Activated naive CD8-positive, alpha-beta T cell (primary cell): ENCODE measurements at regions not wholly inside any gene's neighbourhood (a gene's known extent, or its start where the extent isn't known, plus 50 kb on each side); places are given as distances from the start of the nearest gene placed in this dataset.
A peak's percentile ranks its signal among the peaks of the same experiment; 100 is the strongest.
"Not testable (repeated sequence)": the region's sequence is repeated elsewhere in the genome, so short reads cannot be mapped to it uniquely, and the experiment has no call there.

ENCODE experiments used
- H3K27ac Mint-ChIP-seq: one replicate; pipeline ENCODE4 v1.8.0; 2021; ENCODE audit warnings: mixed read lengths
- H3K27me3 Mint-ChIP-seq: one replicate; pipeline ENCODE4 v1.8.0; 2021; ENCODE audit warnings: mixed read lengths
- H3K36me3 Mint-ChIP-seq: one replicate; pipeline ENCODE4 v1.8.0; 2021; ENCODE audit warnings: mixed read lengths
- H3K4me1 Mint-ChIP-seq: one replicate; pipeline ENCODE4 v1.8.0; 2021; ENCODE audit warnings: low read depth, mixed read lengths
- H3K4me3 Mint-ChIP-seq: one replicate; pipeline ENCODE4 v1.8.0; 2021; ENCODE audit warnings: mild to moderate bottlenecking, mixed read lengths
- H3K9me3 Mint-ChIP-seq: one replicate; pipeline ENCODE4 v1.8.0; 2021; ENCODE audit warnings: low read depth, mixed read lengths

DNA sequence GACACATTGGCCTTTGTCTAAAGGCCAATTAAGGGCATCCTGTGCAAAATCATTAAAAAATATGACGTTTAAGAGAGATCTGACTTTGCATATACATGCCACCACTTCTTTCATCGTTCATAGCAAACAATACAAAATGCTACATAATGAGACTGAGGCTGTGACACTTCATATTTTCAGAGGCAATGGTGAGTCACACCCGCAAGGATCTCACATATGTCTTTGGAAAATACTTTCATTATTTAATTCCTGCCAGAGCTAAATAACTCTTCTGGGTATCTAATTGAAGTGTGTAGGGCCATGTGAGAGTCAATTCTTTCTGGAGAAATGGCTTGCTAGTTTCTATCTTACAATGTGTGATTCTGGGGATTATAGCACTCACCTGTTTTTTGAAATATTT lies 222.8 kb upstream of the NLGN4Y start:
- Mint-ChIP-seq H3K27me3 (no peaks in the 10 kb centered on the region), H3K27ac (peak overlapping the region; percentile 76), H3K4me1 (peaks cover 25% of the 10 kb centered on the region), H3K4me3 (no peak overlapping the region), H3K36me3 (no peaks in the 10 kb centered on the region), H3K9me3 (no peaks in the 10 kb centered on the region)

DNA sequence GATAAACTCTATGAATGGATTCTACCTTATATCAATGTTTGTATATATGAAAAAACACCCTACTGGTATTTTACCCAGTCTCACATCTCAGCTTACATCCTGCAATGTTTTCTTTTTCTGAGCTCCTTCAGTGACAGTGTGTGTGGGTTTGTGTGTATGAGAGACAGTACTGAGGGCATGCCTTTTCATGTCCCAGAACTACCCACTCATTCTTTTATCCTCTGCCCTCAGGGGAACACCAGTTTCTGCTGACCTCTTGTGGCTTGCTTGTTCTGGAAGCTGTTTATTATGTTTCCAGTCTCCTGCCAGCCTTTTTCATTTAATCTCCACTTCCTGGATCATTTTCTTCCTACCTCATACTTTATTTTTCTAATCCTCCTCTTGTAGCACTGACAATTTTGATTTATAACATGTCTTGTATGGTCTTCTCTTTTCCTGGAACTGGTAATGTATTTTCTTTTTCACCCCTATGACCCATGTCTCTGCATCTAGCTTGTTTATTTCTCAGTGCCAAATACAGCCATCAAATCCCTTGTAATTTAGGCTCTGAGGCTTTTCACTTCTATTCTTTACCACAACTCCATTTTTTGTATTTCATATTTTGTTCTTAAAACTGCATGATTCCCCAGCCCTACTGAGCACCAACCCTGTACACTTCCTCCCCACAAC lies 195.5 kb upstream of the NLGN4Y start:
- peaks cover 21% of the 10 kb centered on the region for H3K4me1 Mint-ChIP-seq
- peak overlapping the region; percentile 7 for H3K27ac Mint-ChIP-seq
- H3K4me3 Mint-ChIP-seq = no peak overlapping the region

DNA sequence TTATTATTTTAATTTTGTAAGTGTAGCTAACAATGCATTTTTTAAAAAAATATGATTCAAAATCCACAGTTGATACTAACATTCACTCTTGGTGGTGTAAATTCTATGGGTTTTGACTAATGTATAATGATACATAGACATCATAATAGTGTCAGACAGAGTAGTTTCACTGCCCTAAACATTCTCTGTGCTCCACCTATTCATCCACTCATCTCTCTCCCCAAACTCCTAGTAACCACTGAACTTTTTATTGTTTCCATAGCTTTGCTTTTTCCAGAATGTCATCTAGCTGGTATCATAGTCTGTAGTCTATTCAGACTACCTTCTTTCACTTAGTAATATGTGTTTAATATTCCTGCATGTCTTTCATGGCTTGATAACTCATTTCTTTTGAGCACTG lies 194.0 kb upstream of the NLGN4Y start:
- Mint-ChIP-seq H3K36me3 (no peaks in the 10 kb centered on the region), H3K4me1 (peaks cover 21% of the 10 kb centered on the region), H3K27me3 (no peaks in the 10 kb centered on the region), H3K4me3 (no peak overlapping the region), H3K27ac (no peak overlapping the region), H3K9me3 (no peaks in the 10 kb centered on the region)

More for the DNA sequence above, 195.5 kb upstream of the NLGN4Y start:
- Mint-ChIP-seq H3K27me3 (no peaks in the 10 kb centered on the region), H3K9me3 (no peaks in the 10 kb centered on the region), H3K36me3 (no peaks in the 10 kb centered on the region)

- peak overlapping the region; percentile 96 for H3K27ac Mint-ChIP-seq
These were observed 184.8 kb upstream of the NLGN4Y start for GRCh38 chrY:14339524-14339923.

DNA sequence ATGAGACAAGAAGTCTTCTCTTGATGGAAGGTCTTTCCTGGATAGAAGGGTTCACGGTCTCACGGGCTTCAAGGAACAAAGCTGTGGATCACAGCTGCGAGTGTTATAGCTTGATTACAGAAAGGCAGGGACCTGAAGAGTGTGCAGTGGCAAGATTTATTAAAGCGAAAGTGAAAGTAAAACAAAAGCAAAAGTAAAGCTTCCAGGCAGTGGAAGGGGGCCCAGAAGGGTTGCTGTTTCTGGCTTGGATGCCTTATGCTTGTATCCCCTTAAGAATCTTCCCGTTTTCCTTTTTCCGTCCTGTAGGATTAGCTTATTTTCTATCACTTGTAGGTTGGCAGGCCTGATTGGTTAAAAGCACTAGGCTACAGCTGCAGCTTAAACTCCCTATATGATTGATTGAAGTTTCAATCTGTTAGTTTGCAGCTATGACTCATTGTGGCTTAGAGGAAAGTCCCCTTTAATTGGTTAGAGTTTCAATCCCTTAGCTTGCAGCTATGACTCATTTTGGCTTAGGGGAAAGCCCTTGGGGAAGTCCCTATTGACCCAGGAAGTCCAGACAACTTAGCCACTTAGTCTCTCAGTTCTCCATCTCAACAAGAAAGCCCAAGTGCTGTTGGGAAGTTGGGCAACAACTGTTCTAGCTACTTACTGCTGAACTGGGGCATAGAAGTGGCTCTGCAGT lies 183.7 kb upstream of the NLGN4Y start:
- no peaks in the 10 kb centered on the region for H3K27me3 Mint-ChIP-seq
- peaks cover 2% of the 10 kb centered on the region for H3K36me3 Mint-ChIP-seq
- peak overlapping the region; percentile 51 for H3K4me3 Mint-ChIP-seq

More at GRCh38 chrY:14339524-14339923, 184.8 kb upstream of the NLGN4Y start:
- Mint-ChIP-seq H3K9me3 (no peaks in the 10 kb centered on the region), H3K27me3 (no peaks in the 10 kb centered on the region), H3K4me1 (peaks cover 54% of the 10 kb centered on the region), H3K4me3 (peak overlapping the region; percentile 27), H3K36me3 (peaks cover 2% of the 10 kb centered on the region)

DNA sequence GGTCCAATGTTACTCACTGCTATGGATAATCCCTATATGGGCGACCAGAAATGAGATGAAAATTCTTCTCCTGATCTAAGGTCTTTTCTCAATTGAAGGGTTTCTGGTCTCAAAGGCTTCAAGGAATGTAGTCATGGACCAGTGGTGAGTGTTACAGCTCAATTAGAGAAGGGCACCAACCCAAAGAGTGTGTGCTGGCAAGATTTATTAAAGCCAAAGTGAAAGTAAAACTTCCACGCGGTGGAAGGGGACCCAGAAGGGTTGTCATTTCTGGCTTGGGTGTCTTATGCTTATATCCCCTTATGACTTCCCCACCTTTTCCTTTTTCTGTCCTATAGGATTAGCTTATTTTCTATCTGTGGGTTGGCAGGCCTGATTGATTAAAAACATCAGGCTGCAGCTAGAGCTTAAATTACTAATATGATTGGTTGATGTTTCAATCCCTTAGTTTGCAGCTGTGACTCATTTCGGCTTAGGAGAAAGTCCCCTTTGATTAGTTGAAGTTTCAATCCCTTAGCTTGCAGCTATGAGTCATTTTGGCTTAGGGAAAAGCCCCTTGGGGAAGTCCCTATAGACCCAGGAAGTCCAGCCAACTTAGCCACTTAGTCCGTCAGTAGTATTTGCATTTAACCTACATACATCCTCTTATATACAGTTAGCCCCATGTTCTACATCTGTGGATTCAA lies 179.5 kb upstream of the NLGN4Y start:
- Mint-ChIP-seq H3K36me3 (peaks cover 2% of the 10 kb centered on the region), H3K27ac (peak overlapping the region; percentile 93), H3K4me3 (peak overlapping the region; percentile 71), H3K9me3 (no peaks in the 10 kb centered on the region), H3K4me1 (peaks cover 77% of the 10 kb centered on the region), H3K27me3 (no peaks in the 10 kb centered on the region)

More for the DNA sequence above, 183.7 kb upstream of the NLGN4Y start:
- H3K27ac Mint-ChIP-seq = peak overlapping the region; percentile 96
- H3K9me3 Mint-ChIP-seq = no peaks in the 10 kb centered on the region
- peaks cover 64% of the 10 kb centered on the region for H3K4me1 Mint-ChIP-seq

GRCh38 chrY:14351590-14351989 lies 172.7 kb upstream of the NLGN4Y start:
- Mint-ChIP-seq H3K4me1 (peaks cover 34% of the 10 kb centered on the region), H3K27me3 (no peaks in the 10 kb centered on the region), H3K36me3 (no peaks in the 10 kb centered on the region), H3K4me3 (no peak overlapping the region), H3K27ac (no peak overlapping the region), H3K9me3 (peaks cover 4% of the 10 kb centered on the region)

DNA sequence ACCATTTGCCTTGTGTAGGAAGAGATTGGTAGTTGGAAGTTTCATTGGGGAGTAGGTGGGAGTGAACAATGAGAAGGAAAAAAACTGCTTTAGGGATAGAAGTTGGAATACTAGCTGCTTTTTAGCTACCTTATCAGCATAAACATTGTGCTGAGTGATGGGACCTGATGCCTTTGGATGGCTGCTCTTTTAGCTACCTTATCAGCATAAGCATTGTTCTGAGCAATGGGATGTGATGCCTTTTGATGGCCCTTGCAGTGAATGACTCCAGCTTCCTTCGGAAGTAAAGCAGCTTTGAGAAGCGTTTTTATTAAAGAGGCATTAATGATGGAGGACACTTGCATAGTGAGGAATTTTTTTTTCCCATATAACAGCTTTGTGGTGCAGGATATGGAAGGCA lies 168.2 kb upstream of the NLGN4Y start:
- Mint-ChIP-seq H3K27ac (no peak overlapping the region), H3K27me3 (no peaks in the 10 kb centered on the region), H3K4me3 (no peak overlapping the region), H3K9me3 (peaks cover 15% of the 10 kb centered on the region), H3K4me1 (peaks cover 11% of the 10 kb centered on the region), H3K36me3 (peaks cover 3% of the 10 kb centered on the region)

DNA sequence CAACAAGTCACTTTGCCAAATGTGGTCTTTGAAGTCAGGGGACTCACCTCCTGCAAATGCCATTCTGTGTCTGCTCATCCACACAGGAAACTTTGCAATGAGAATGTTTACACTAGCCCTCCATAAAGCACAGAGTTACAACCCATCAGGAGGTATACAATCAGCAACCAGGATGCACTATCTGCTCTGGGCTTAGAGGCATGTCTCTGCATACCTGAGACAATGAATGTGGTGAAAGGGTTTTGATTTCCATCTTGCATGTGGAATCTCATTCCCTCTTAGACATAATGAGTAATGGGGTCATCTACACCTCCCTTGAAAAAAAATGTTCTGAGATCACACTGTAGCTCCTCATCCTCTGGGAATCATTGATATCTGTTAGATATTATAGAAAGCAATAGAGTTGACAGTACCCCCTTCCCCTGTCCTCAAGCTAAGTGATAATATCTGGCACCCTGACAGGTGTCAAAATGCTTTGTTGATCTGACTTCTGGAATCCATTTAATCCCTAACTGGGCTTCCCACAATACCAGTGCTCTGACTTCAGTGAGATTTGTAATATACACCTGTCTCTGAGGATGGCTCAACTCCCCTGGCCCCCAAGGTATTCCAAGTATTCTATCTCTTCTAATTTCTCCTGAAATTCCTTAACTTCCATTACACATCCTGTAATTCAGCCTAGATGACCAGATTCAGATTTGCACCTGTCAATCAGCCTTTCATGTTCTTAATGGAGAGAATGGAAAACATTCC lies 163.4 kb upstream of the NLGN4Y start:
- Mint-ChIP-seq H3K4me1 (peaks cover 6% of the 10 kb centered on the region), H3K36me3 (peaks cover 3% of the 10 kb centered on the region), H3K9me3 (peaks cover 15% of the 10 kb centered on the region), H3K4me3 (no peak overlapping the region), H3K27me3 (no peaks in the 10 kb centered on the region), H3K27ac (no peak overlapping the region)

DNA sequence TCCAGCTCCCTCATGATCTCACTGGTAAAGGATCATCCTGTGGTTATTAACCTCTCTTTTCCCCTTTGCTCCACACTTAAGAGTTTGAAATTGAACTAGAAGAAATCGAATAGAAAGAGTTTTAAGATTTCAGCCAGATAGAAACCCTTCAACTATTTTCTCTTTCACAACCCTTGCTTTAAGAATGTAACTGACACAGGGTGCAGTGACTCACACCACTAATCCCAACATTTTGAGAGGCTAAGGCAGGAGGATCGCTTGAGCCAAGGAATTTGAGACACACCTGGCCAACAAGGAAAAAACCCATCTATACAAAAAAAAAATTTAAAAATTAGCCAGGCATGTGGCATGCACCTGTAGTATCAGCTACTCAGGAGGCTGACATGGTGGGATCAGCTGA lies 150.7 kb upstream of the NLGN4Y start:
- Mint-ChIP-seq H3K9me3 (no peaks in the 10 kb centered on the region), H3K27me3 (no peaks in the 10 kb centered on the region), H3K4me3 (no peak overlapping the region), H3K4me1 (peaks cover 2% of the 10 kb centered on the region), H3K36me3 (no peaks in the 10 kb centered on the region), H3K27ac (no peak overlapping the region)

GRCh38 chrY:14378217-14378616 lies 146.1 kb upstream of the NLGN4Y start:
- Mint-ChIP-seq H3K9me3 (peaks cover 8% of the 10 kb centered on the region), H3K36me3 (no peaks in the 10 kb centered on the region), H3K4me3 (no peak overlapping the region), H3K4me1 (no peaks in the 10 kb centered on the region), H3K27me3 (no peaks in the 10 kb centered on the region), H3K27ac (no peak overlapping the region)

DNA sequence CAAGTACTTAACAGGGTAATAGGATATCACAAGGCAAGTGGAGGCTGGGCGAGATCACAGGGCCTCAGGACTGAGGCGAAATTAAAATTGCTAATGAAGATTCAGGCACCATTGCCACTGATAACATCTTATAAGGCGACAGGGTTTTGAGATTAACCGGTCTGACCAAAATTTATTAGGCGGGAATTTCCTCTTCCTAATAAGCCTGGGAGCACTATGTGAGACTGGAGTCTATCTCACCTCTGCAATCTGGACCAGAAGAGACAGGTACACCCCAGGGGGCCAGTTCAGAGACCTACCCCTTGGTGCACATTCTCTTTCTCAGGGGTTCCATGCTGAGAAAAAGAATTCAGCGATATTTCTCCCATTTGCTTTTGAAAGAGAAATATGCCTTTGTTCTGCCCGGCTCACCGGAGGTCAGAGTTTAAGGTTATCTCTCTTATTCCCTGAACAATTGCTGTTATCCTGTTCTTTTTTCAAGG lies 113.7 kb upstream of the NLGN4Y start:
- H3K36me3 Mint-ChIP-seq, H3K9me3 Mint-ChIP-seq, H3K27ac Mint-ChIP-seq, H3K4me3 Mint-ChIP-seq, H3K27me3 Mint-ChIP-seq, H3K4me1 Mint-ChIP-seq: not testable (repeated sequence)

GRCh38 chrY:14411334-14411733 lies 113.0 kb upstream of the NLGN4Y start:
- no peaks in the 10 kb centered on the region for H3K27me3 Mint-ChIP-seq
- H3K4me1 Mint-ChIP-seq = no peaks in the 10 kb centered on the region
- no peak overlapping the region for H3K27ac Mint-ChIP-seq
- no peaks in the 10 kb centered on the region for H3K9me3 Mint-ChIP-seq
- no peaks in the 10 kb centered on the region for H3K36me3 Mint-ChIP-seq
- no peak overlapping the region for H3K4me3 Mint-ChIP-seq

- Mint-ChIP-seq H3K36me3 (no peaks in the 10 kb centered on the region), H3K27ac (no peak overlapping the region), H3K4me3 (no peak overlapping the region), H3K9me3 (no peaks in the 10 kb centered on the region), H3K4me1 (no peaks in the 10 kb centered on the region), H3K27me3 (no peaks in the 10 kb centered on the region)
These were observed 87.8 kb upstream of the NLGN4Y start for GRCh38 chrY:14436546-14436945.

GRCh38 chrY:14437626-14438025 lies 86.7 kb upstream of the NLGN4Y start:
- H3K4me1 Mint-ChIP-seq = no peaks in the 10 kb centered on the region
- H3K4me3 Mint-ChIP-seq = no peak overlapping the region
- H3K27ac Mint-ChIP-seq = no peak overlapping the region
- no peaks in the 10 kb centered on the region for H3K9me3 Mint-ChIP-seq
- H3K36me3 Mint-ChIP-seq = no peaks in the 10 kb centered on the region
- H3K27me3 Mint-ChIP-seq = no peaks in the 10 kb centered on the region
